ENCODE measurements at regions not wholly inside any gene's neighbourhood (a gene's known extent, or its start where the extent isn't known, plus 50 kb on each side); places are given as distances from the start of the nearest gene placed in this dataset.

- no peak for ATAC-seq
Observed at GRCh38 chr11:11076879-11077278, 219.0 kb upstream of the ZBED5 start.

GRCh38 chr11:11076276-11076675, 218.4 kb upstream of the ZBED5 start:
- ATAC-seq: no peak

- ATAC-seq: no peak
Observed at GRCh38 chr11:11075515-11076171, 217.8 kb upstream of the ZBED5 start.

GRCh38 chr11:11074686-11075335, 217.0 kb upstream of the ZBED5 start:
- ATAC-seq: no peak

- no peak for ATAC-seq
Observed at GRCh38 chr11:11073996-11074395, 216.1 kb upstream of the ZBED5 start.

GRCh38 chr11:11072067-11072466, 214.2 kb upstream of the ZBED5 start:
- no peak for ATAC-seq

GRCh38 chr11:11071486-11071885, 213.6 kb upstream of the ZBED5 start:
- ATAC-seq: no peak

GRCh38 chr11:11070976-11071375, 213.1 kb upstream of the ZBED5 start:
- ATAC-seq: no peak

- ATAC-seq: no peak
Observed at GRCh38 chr11:11069841-11070835, 212.3 kb upstream of the ZBED5 start.

- no peak for ATAC-seq
Observed at GRCh38 chr11:11068113-11068512, 210.3 kb upstream of the ZBED5 start.

GRCh38 chr11:11065396-11065795, 207.5 kb upstream of the ZBED5 start:
- no peak for ATAC-seq

GRCh38 chr11:11057472-11057854, 199.6 kb upstream of the ZBED5 start:
- ATAC-seq: no peak

- ATAC-seq: no peak
Observed at GRCh38 chr11:11056749-11057471, 199.1 kb upstream of the ZBED5 start.

- ATAC-seq: no peak
Observed at GRCh38 chr11:11056316-11056715, 198.5 kb upstream of the ZBED5 start.

GRCh38 chr11:11047851-11048610, 190.2 kb upstream of the ZBED5 start:
- no peak for ATAC-seq

- no peak for ATAC-seq
Observed at GRCh38 chr11:11046781-11047180, 188.9 kb upstream of the ZBED5 start.

- ATAC-seq: no peak
Observed at GRCh38 chr11:11045156-11045930, 187.5 kb upstream of the ZBED5 start.

- ATAC-seq: no peak
Observed at GRCh38 chr11:11044137-11044855, 186.4 kb upstream of the ZBED5 start.

- ATAC-seq: no peak
Observed at GRCh38 chr11:11043721-11044120, 185.9 kb upstream of the ZBED5 start.

- ATAC-seq: no peak
Observed at GRCh38 chr11:11039208-11039965, 181.5 kb upstream of the ZBED5 start.

Data from esophagus mucosa (tissue), 1 donor.